HepG2 (cell line): ENCODE measurements at regions not wholly inside any gene's neighbourhood (a gene's known extent, or its start where the extent isn't known, plus 50 kb on each side); places are given as distances from the start of the nearest gene placed in this dataset.

Source experiments
- ATAC-seq: fragments of 200-7000 bp; cut with Tn5 transposase; 3 replicates; pipeline ENCODE4 v1.9.1; 2020; ENCODE audit warnings: mild to moderate bottlenecking, moderate library complexity
- BruUV-seq: library from RNA; stranded (reverse); fragments of 400-500 nt; replicated peaks from 2 replicates; lab custom pipeline; 2021; lab: Mats Ljungman, UMichigan
- CTCF ChIA-PET: fragments of 300-600 bp; formaldehyde crosslinking; extraction: SDS; loops from one replicate; lab custom pipeline; 2021; ENCODE audit warnings: low total read pairs, inconsistent platforms, low intra/inter-chr PET ratio; lab: Yijun Ruan, JAX
- POLR2A ChIA-PET: fragments of 350-600 bp; sonication (Branson Sonifier 250); formaldehyde crosslinking; loops from one replicate; lab custom pipeline; 2020; ENCODE audit warnings: antibody characterized with exemption, inconsistent platforms; lab: Yijun Ruan, JAX
- DNase-seq: peaks from one replicate; pipeline ENCODE4 v3.0.0-alpha.2; 2015; ENCODE audit warnings: low spot score
- FAIRE-seq: peaks from 3 replicates; lab custom pipeline; 2011; peaks lifted over from hg19 to GRCh38; lab: Jason Lieb, UNC
- H2AFZ ChIP-seq: one replicate; pipeline ENCODE4 v1.6.1; 2011; ENCODE audit warnings: low read length, inconsistent platforms
- H3K27ac ChIP-seq: fragments of 300-600 bp; 3 replicates; pipeline ENCODE4 v1.8.0; 2011; ENCODE audit warnings: mixed run types, mild to moderate bottlenecking, mixed read lengths, low read length, inconsistent platforms; ENCODE audit not compliant: insufficient read depth; ENCODE audit errors: extremely low read length
- H3K27me3 ChIP-seq, 2 experiments: fragments of 200-600 bp in 1 of 2; 2 replicates in 1 of 2; 3 replicates in 1 of 2; pipeline versions ENCODE4 v1.6.0 to v1.8.0; 2011; ENCODE audit warnings: low read length in 2 of 2, mild to moderate bottlenecking in 2 of 2, moderate library complexity in 2 of 2, inconsistent platforms in 1 of 2; ENCODE audit not compliant: insufficient read depth in 2 of 2, control insufficient read depth in 1 of 2
- H3K36me3 ChIP-seq, 2 experiments: fragments of 200-600 bp in 1 of 2; replicated peaks in 1 of 2; 2 replicates in 1 of 2; 3 replicates in 1 of 2; pipeline versions ENCODE4 v1.5.1 to v1.8.0; 2011; ENCODE audit warnings: low read length in 2 of 2, inconsistent platforms in 1 of 2; ENCODE audit not compliant: insufficient read depth in 2 of 2, control insufficient read depth in 1 of 2
- H3K4me1 ChIP-seq: 2 replicates; pipeline ENCODE4 v1.5.1; 2012; ENCODE audit warnings: low read length, inconsistent platforms; ENCODE audit not compliant: insufficient read depth
- H3K4me2 ChIP-seq: 2 replicates; pipeline ENCODE4 v1.6.0; 2011; ENCODE audit warnings: low read depth, low read length, inconsistent platforms
- H3K4me3 ChIP-seq, 3 experiments: fragments of 200-600 bp in 1 of 3; sonication (generic), shearing (Covaris generic) in 1 of 3; replicated peaks in 1 of 3; 2 replicates each; pipeline ENCODE4 v1.5.1; 2011 to 2016; ENCODE audit warnings: low read length in 3 of 3, inconsistent platforms in 2 of 3, low read depth in 2 of 3, mild to moderate bottlenecking in 2 of 3, control low read depth in 1 of 3, mixed read lengths in 1 of 3; ENCODE audit not compliant: insufficient read depth in 1 of 3
- H3K79me2 ChIP-seq: one replicate; pipeline ENCODE4 v1.6.1; 2011; ENCODE audit warnings: low read length, inconsistent platforms; ENCODE audit not compliant: insufficient read depth
- H3K9ac ChIP-seq: 2 replicates; pipeline ENCODE4 v1.6.0; 2011; ENCODE audit warnings: mild to moderate bottlenecking, low read depth, low read length, inconsistent platforms; ENCODE audit not compliant: insufficient read depth
- H3K9me3 ChIP-seq: 2 replicates; pipeline ENCODE4 v1.5.1; 2012; ENCODE audit warnings: mild to moderate bottlenecking, low read length
- H4K20me1 ChIP-seq: 2 replicates; pipeline ENCODE4 v1.6.0; 2011; ENCODE audit warnings: inconsistent platforms, mild to moderate bottlenecking, low read length, moderate library complexity; ENCODE audit not compliant: insufficient read depth
- ASH2L ChIP-seq: fragments of 300-600, 200-600 bp; sonication (generic); IDR thresholded peaks from 2 replicates; pipeline ENCODE4 v1.7.0; 2017; ENCODE audit warnings: low read depth, mild to moderate bottlenecking, moderate library complexity, mixed read lengths, low read length; ENCODE audit not compliant: insufficient read length
- CAMTA2 ChIP-seq: sonication (generic); formaldehyde crosslinking; IDR thresholded peaks from 2 replicates; pipeline ENCODE4 v1.4.0; 2020; ENCODE audit warnings: mild to moderate bottlenecking, missing genetic modification reagents, borderline replicate concordance
- CBX2 ChIP-seq, 2 experiments: fragments of 200-600 bp in 1 of 2; sonication (generic); formaldehyde crosslinking in 1 of 2; IDR thresholded peaks; 2 replicates each; pipeline versions ENCODE4 v1.7.0 to v1.8.1; 2018 to 2022; ENCODE audit warnings: low read depth in 2 of 2, low read length in 1 of 2, mild to moderate bottlenecking in 1 of 2, missing genetic modification reagents in 1 of 2
- FOSL2 ChIP-seq: sonication (generic); formaldehyde crosslinking; IDR thresholded peaks from 2 replicates; pipeline ENCODE4 v1.4.0; 2020; ENCODE audit warnings: missing genetic modification reagents
- MTA3 ChIP-seq: sonication (generic); formaldehyde crosslinking; IDR thresholded peaks from 2 replicates; pipeline ENCODE4 v1.4.0; 2020; ENCODE audit warnings: missing genetic modification reagents
- SSRP1 ChIP-seq: IDR thresholded peaks from 2 replicates; pipeline ENCODE4 v1.6.1; 2016; ENCODE audit warnings: control low read depth
- ZNF446 ChIP-seq: sonication (generic); formaldehyde crosslinking; IDR thresholded peaks from 2 replicates; pipeline ENCODE4 v1.5.0; 2020; ENCODE audit warnings: mild to moderate bottlenecking, missing genetic modification reagents
- ZNF546 ChIP-seq: sonication (generic); formaldehyde crosslinking; conservative IDR thresholded peaks from 2 replicates; pipeline ENCODE4 v1.8.1; 2023; ENCODE audit warnings: mild to moderate bottlenecking, missing genetic modification reagents
- ZNF598 ChIP-seq: sonication (generic); formaldehyde crosslinking; IDR thresholded peaks from 2 replicates; pipeline ENCODE4 v1.5.1; 2020; ENCODE audit warnings: mild to moderate bottlenecking, missing genetic modification reagents, borderline replicate concordance
- ZNF678 ChIP-seq: sonication (generic); formaldehyde crosslinking; IDR thresholded peaks from 2 replicates; pipeline ENCODE4 v1.4.0; 2020; ENCODE audit warnings: mild to moderate bottlenecking, missing genetic modification reagents
- WGBS: methylation state at CpG from one replicate; pipeline ENCODE4 v1.1.6; 2017; ENCODE audit warnings: low lambda C conversion rate; 5-methylcytosine and 5-hydroxymethylcytosine counted together
- in situ Hi-C: cut with HindIII; loops from 2 replicates; pipeline ENCODE4 v1.10.0; 2017; ENCODE audit warnings: low pct_unique_long_range_greater_than_20kb; ENCODE audit not compliant: extremely low pct_ligation_motif_present
- intact Hi-C: fragments of 100-400 bp; cut with micrococcal nuclease; formaldehyde crosslinking; loops from one replicate; pipeline ENCODE4 v1.10.0; 2022; ENCODE audit not compliant: unreplicated experiment
- TF ChIP-seq, protein P1 (sequence below): sonication (generic); formaldehyde crosslinking; IDR thresholded peaks from 2 replicates; pipeline ENCODE4 v1.5.0; 2020; ENCODE audit warnings: mild to moderate bottlenecking, missing genetic modification reagents
- TF ChIP-seq, protein P2 (sequence below): sonication (generic); formaldehyde crosslinking; IDR thresholded peaks from 2 replicates; pipeline ENCODE4 v1.8.1; 2023; ENCODE audit warnings: mild to moderate bottlenecking, moderate library complexity, missing genetic modification reagents
- TF ChIP-seq, protein P3 (sequence below): IDR thresholded peaks from 2 replicates; pipeline ENCODE4 v1.6.1; 2016; ENCODE audit warnings: low read depth, borderline replicate concordance
- TF ChIP-seq, protein P4 (sequence below): IDR thresholded peaks from 2 replicates; pipeline ENCODE4 v1.6.1; 2016; ENCODE audit warnings: mild to moderate bottlenecking

DNA sequence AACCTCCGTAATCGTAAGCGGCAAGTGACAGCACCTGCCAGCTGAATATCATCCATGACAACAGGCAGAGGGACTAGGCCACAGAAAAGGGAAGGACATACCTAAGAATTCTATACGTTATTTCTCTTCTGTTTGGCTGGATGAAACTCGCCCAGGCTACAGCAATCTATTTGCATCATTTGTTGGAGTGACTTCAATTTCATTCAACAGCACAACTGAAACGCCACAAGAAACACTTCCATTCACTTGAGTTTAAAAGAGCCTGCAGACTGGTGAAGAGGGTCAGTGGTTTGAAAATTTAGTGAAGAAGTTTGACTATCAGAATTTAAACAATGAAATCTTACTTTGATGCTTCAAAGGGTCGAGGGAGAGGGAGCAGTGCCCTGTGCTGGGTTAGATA is 378.7 kb downstream of the LMO4 start:
- Histone ChIP-seq H3K9me3 (peaks cover 3% of the 10 kb centered on the region), H3K4me2 (no peak overlapping the region), H2AFZ (no peak overlapping the region), H3K27ac (no peak overlapping the region), H3K9ac (no peak overlapping the region), H3K27me3 (peaks cover 0 to 1% of the 10 kb centered on the region in 2 experiments; a peak in 1 of 5 replicates), H4K20me1 (no peaks in the 10 kb centered on the region), H3K4me1 (no peaks in the 10 kb centered on the region), H3K36me3 (no peaks in the 10 kb centered on the region), H3K4me3 (no peak overlapping the region), H3K79me2 (no peaks in the 10 kb centered on the region)
- BruUV-seq: no TSS peak
- intact Hi-C loops (no loop called here), in situ Hi-C loops (no loop called here)
- ChIA-PET POLR2A (no interaction called here), CTCF (no interaction called here)
- WGBS: 50% methylated on average over 7 of the region's 7 CpGs
- FAIRE-seq (no peak), ATAC-seq (no peak), DNase-seq (no peak)
- TF ChIP-seq, protein P1, sequence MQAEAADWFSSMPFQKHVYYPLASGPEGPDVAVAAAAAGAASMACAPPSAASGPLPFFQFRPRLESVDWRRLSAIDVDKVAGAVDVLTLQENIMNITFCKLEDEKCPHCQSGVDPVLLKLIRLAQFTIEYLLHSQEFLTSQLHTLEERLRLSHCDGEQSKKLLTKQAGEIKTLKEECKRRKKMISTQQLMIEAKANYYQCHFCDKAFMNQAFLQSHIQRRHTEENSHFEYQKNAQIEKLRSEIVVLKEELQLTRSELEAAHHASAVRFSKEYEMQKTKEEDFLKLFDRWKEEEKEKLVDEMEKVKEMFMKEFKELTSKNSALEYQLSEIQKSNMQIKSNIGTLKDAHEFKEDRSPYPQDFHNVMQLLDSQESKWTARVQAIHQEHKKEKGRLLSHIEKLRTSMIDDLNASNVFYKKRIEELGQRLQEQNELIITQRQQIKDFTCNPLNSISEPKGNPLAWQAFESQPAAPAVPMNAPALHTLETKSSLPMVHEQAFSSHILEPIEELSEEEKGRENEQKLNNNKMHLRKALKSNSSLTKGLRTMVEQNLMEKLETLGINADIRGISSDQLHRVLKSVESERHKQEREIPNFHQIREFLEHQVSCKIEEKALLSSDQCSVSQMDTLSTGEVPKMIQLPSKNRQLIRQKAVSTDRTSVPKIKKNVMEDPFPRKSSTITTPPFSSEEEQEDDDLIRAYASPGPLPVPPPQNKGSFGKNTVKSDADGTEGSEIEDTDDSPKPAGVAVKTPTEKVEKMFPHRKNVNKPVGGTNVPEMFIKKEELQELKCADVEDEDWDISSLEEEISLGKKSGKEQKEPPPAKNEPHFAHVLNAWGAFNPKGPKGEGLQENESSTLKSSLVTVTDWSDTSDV (CRISPR knock-in tag): no peak
- TF ChIP-seq ASH2L (no peak), SSRP1 (CRISPR knock-in tag) (no peak), FOSL2 (CRISPR knock-in tag) (no peak), CAMTA2 (no peak), ZNF678 (CRISPR knock-in tag) (no peak), ZNF546 (CRISPR knock-in tag) (no peak), CBX2 (IDR thresholded peaks at IDR 0.05; ENCODE audit: low read depth, low read length) (no peak), CBX2 (CRISPR knock-in tag; IDR thresholded peaks at IDR 0.05; ENCODE audit: low read depth) (no peak), MTA3 (CRISPR knock-in tag) (no peak), ZNF446 (no peak), ZNF598 (CRISPR knock-in tag) (no peak)
- TF ChIP-seq, protein P2, sequence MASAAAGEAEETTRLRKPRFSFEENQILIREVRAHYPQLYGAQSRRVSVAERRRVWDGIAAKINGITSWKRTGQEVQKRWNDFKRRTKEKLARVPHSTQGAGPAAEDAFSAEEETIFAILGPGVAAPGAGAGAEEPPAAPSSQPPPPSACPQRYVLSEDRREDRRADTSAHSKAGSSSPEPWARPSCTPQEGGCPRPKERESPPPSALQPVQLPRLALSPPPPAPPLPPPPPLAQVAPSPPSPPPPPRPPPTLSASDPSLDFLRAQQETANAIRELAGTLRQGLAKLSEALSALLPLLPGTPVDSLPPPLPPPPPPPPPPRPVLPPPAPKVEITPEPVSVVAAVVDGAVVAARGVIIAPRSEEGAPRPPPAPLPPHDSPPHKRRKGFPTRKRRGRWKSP (CRISPR knock-in tag): no peak
- TF ChIP-seq, protein P3, sequence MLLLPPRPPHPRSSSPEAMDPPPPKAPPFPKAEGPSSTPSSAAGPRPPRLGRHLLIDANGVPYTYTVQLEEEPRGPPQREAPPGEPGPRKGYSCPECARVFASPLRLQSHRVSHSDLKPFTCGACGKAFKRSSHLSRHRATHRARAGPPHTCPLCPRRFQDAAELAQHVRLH (CRISPR knock-in tag): no peak
- TF ChIP-seq, protein P4, sequence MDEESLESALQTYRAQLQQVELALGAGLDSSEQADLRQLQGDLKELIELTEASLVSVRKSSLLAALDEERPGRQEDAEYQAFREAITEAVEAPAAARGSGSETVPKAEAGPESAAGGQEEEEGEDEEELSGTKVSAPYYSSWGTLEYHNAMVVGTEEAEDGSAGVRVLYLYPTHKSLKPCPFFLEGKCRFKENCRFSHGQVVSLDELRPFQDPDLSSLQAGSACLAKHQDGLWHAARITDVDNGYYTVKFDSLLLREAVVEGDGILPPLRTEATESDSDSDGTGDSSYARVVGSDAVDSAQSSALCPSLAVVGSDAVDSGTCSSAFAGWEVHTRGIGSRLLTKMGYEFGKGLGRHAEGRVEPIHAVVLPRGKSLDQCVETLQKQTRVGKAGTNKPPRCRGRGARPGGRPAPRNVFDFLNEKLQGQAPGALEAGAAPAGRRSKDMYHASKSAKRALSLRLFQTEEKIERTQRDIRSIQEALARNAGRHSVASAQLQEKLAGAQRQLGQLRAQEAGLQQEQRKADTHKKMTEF (CRISPR knock-in tag): no peak
